AG10803 (cell line): ENCODE measurements at regions not wholly inside any gene's neighbourhood (a gene's known extent, or its start where the extent isn't known, plus 50 kb on each side); places are given as distances from the start of the nearest gene placed in this dataset.

Experiments
- DNase-seq: peaks from one replicate; pipeline ENCODE4 v3.0.0; 2010; ENCODE audit warnings: low read depth
- H3K4me3 ChIP-seq: 2 replicates; pipeline ENCODE4 v1.5.1; 2011; ENCODE audit warnings: mild to moderate bottlenecking, low read length, control low read depth
- CTCF ChIP-seq: conservative IDR thresholded peaks from 2 replicates; pipeline ENCODE4 v1.5.1; 2011; ENCODE audit warnings: mild to moderate bottlenecking, low read length, control low read depth, inconsistent platforms

- no peak for DNase-seq
- no peak overlapping the region for H3K4me3 ChIP-seq
- no peak for TF ChIP-seq CTCF
Measured at GRCh38 chr21:28734522-28735175, 258.0 kb downstream of the LTN1 start.

GRCh38 chr21:28731700-28732321 lies 260.9 kb downstream of the LTN1 start:
- TF ChIP-seq CTCF = no peak
- no peak for DNase-seq
- H3K4me3 ChIP-seq = no peak overlapping the region

- H3K4me3 ChIP-seq = no peak overlapping the region
- TF ChIP-seq CTCF = no peak
- no peak for DNase-seq
Measured at GRCh38 chr21:28729887-28730286, 262.8 kb downstream of the LTN1 start.

GRCh38 chr21:28727809-28728208 lies 264.9 kb downstream of the LTN1 start:
- no peak for TF ChIP-seq CTCF
- DNase-seq = no peak
- H3K4me3 ChIP-seq = no peak overlapping the region

GRCh38 chr21:28725396-28725795 lies 267.3 kb downstream of the LTN1 start:
- no peak overlapping the region for H3K4me3 ChIP-seq
- peak; percentile 36 for DNase-seq
- no peak for TF ChIP-seq CTCF

DNA sequence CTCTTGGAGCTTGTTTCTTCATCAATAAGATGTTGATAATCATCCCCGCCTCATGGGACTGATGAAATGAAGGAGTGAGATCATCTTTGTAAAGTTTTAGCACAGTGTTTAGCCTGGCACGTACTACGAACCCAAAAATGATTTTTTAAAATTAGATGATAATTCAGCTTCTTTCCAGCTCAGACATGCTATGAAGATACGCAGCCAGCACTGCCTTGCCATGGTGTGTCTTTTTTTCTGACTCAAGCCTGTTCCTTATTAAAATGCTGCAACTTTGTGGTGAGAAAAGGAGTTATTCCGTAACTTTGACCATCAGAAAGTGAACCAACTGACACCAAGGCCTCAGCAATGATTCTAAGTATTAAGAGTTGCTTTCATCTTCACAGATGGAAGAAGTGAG lies 269.0 kb downstream of the LTN1 start:
- TF ChIP-seq CTCF = no peak
- DNase-seq = peak; percentile 72
- no peak overlapping the region for H3K4me3 ChIP-seq

DNA sequence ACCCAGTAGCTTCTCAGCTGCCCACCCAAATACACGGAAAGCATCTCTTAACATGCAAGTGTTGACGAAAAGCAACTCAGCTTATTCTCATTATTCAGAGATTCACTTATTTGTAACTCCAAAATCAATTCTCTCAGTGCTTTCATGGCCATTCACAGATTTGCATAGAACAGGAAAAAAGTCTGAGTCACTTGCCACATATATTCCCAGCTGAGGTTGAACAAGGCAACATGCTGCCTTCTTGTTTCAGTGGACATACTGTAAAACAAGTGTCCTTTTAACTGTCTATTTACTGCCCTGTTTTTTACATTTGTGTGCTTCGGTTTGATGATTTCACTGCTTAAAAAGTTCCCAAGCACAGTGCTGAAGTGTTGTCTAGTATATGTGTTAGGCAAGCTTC lies 273.0 kb downstream of the LTN1 start:
- DNase-seq = peak; percentile 36
- no peak for TF ChIP-seq CTCF
- H3K4me3 ChIP-seq = no peak overlapping the region
